GM23248 (cell line): ENCODE measurements at regions not wholly inside any gene's neighbourhood (a gene's known extent, or its start where the extent isn't known, plus 50 kb on each side); places are given as distances from the start of the nearest gene placed in this dataset.

Source experiments
- EZH2 ChIP-seq: fragments of 200-600 bp; sonication (generic); IDR thresholded peaks from 2 replicates; pipeline ENCODE4 v1.6.1; 2018; ENCODE audit warnings: antibody characterized with exemption, mild to moderate bottlenecking; ENCODE audit not compliant: insufficient read depth, poor library complexity, severe bottlenecking
- EZH2phosphoT487 ChIP-seq: fragments of 200-600 bp; sonication (generic); IDR thresholded peaks from 2 replicates; pipeline ENCODE4 v1.6.1; 2018; ENCODE audit warnings: antibody characterized with exemption, moderate library complexity, mild to moderate bottlenecking, low read depth; ENCODE audit not compliant: insufficient read depth

GRCh38 chr3:34363881-34364280 lies 565.5 kb downstream of the PDCD6IP start:
- TF ChIP-seq EZH2 (no peak), EZH2phosphoT487 (no peak)
